A172 (cell line): ENCODE measurements at regions not wholly inside any gene's neighbourhood (a gene's known extent, or its start where the extent isn't known, plus 50 kb on each side); places are given as distances from the start of the nearest gene placed in this dataset.

Experiments used
- DNase-seq: peaks from one replicate; pipeline ENCODE4 v3.0.0-alpha.2; 2015; ENCODE audit warnings: low spot score

- DNase-seq: no peak
Measured at GRCh38 chr12:92089559-92089958, 56.1 kb downstream of the BTG1 start.

DNA sequence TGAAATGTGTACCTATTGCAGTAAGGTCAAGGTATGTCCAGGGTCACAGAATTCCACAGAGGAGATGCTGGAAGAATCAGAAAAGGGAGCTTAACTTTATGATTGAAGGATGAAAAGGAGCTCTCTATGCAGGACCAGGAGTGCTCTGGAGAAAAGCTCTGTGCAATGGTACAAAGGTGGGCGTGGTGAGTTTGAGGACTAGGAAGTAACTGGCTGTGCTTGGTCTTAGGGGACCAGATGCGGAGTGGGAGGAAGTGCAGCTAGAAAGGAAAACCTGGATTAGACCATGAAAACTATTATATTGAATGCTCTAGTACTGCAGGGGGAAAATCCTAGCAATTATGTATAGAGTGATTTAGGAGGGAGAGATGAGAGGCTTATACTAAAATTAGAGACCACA is 56.8 kb downstream of the BTG1 start:
- DNase-seq: no peak

GRCh38 chr12:92085736-92086040 is 60.0 kb downstream of the BTG1 start:
- no peak for DNase-seq

GRCh38 chr12:92085040-92085735 is 60.5 kb downstream of the BTG1 start:
- DNase-seq: no peak

DNA sequence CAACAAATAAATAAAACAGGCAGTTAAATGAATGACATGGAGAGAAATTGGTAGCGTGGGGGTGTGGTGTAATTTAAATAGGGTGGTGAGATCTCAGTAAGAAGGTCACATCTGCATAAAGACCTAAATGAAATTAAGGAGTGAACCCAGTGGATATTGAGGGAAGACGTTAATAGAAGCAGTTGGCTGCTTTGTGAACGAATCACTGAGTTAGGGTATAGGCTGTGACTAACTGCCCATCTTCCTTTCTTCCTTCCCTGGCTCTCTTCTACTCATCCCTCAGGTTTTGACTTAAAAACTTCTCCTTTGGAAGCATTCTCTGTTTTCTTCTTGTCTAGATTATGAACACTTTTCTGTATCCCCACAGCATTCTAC is 64.7 kb downstream of the BTG1 start:
- peak; percentile 10 for DNase-seq

DNA sequence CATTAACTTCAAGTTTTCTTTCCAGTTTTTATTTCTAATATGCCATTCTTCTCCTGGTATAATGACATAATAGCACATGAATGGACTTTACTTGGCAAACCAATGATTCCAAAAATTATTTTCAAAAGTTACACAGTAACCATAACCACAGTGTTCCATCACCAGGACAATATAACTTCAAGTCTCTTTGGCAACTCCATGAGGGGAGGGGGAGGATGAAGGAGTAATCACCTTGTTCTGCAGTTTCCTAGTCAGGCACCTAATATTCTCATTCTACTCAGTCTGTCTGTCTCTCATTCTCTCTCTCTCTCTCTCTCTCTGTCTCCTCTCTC is 66.6 kb downstream of the BTG1 start:
- no peak for DNase-seq

- peak; percentile 71 for DNase-seq
Measured at GRCh38 chr12:92078167-92079053, 67.2 kb downstream of the BTG1 start.

GRCh38 chr12:92077530-92077929 is 68.1 kb downstream of the BTG1 start:
- no peak for DNase-seq

- no peak for DNase-seq
Measured at GRCh38 chr12:92076101-92076500, 69.5 kb downstream of the BTG1 start.

DNA sequence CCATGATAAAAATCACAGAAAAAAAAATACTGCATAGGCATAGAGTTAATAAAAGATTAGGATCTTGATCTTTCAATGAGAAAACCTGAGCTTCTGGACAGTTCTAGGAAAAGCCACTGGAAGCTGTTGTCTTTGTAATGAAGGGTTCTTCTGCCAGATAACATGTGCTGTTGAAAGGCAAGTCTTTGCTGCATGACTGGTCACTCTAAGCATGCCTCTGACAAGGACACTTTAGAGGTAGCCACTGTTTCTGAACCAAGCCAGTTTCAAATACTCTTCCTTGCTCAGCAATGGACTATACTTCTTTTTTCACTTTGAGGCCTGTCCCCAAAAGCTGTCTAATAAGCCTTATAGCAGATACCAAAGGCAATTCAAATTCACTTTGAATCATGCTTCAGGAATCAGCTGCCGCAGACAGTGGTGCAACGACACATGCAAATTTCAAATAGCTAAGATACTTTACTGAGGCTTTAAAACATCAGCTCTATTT is 70.2 kb downstream of the BTG1 start:
- no peak for DNase-seq

DNA sequence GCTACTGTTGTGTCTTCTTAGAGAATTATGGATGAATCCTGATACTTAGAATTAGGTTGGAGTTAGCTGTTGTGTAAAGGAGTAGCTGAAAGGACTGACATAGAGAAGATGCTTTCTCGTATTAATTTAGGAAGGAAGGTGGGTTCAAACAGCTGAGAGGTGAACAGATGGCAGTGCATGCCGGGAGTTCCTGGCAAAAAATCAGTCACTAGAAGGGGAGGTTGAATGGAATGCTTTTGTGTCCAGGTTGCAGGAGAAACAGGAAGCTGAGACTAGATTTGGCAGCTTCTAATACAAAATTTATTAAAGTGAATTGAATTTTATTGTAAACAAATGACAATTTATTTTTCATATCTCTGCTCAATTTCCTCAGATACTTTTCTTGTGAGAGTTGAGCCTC is 70.8 kb downstream of the BTG1 start:
- no peak for DNase-seq

DNA sequence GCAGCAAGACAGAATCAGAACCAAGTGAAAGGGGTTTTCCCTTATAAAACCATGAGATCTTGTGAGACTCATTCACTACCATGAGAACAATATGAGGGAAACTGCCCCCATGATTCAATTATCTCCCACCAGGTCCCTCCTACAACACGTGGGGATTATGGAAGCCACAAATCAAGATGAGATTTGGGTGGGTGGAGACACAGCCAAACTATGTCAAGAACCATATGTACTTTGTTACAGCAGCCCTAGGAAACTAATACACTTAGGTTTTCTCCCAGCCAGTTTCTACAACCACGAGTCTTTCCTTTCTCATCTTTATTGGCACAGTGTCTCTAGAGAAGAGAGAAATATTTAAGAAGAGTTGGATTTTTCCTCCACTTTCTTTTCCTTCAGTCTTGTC is 72.6 kb downstream of the BTG1 start:
- no peak for DNase-seq

GRCh38 chr12:92072112-92072511 is 73.5 kb downstream of the BTG1 start:
- DNase-seq: no peak

DNA sequence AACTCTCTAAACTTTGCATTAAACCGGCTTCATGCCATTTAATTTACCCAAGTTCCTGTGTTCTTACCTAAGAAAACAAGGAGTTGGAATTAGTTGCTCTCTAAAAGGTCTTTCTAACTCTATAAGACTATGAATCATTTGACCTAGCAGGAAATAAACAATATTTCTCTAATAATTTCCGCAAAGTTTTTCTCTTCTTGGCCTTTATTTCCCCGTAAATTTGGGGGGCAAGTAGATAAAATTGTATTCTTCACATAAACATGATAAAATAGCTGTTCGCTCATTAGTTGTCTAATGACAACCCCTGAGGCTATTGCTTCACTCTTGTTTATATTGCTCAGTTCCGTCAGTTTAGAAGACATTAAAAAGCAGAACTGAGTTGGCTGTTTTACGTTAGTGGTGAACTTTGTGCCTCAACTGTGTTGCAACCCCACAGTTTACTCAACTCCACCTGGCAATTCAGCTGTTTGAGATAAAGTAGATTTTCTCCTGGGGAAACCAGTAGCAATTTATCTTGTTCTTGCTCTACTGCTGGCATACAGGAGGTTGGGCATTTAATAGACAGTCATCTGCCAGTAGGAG is 74.7 kb downstream of the BTG1 start:
- DNase-seq: no peak

- no peak for DNase-seq
Measured at GRCh38 chr12:92070054-92070863, 75.4 kb downstream of the BTG1 start.

DNA sequence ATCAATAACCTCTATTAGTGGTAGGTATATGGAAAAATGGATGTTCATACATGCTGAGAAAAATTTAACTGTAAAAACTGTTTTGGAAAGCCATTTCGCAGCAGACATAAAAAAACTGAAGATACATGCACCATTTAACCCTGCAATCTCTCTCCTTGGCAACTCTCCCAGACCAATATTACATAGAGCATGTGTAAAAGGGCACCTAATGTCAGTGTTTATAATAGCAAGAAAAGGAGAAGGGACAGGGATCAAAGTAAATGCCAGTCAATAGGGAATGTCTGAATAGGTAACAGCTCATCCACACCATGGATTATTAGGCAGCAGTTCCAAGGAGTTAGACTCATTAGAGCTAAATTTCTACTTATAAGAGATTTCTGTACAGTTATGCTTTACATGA is 77.2 kb downstream of the BTG1 start:
- DNase-seq: no peak

GRCh38 chr12:92065639-92066038 is 80.0 kb downstream of the BTG1 start:
- DNase-seq: no peak

- peak; percentile 7 for DNase-seq
Measured at GRCh38 chr12:92065018-92065499, 80.6 kb downstream of the BTG1 start.

GRCh38 chr12:92064422-92064821 is 81.2 kb downstream of the BTG1 start:
- no peak for DNase-seq

GRCh38 chr12:92063641-92064040 is 82.0 kb downstream of the BTG1 start:
- no peak for DNase-seq

DNA sequence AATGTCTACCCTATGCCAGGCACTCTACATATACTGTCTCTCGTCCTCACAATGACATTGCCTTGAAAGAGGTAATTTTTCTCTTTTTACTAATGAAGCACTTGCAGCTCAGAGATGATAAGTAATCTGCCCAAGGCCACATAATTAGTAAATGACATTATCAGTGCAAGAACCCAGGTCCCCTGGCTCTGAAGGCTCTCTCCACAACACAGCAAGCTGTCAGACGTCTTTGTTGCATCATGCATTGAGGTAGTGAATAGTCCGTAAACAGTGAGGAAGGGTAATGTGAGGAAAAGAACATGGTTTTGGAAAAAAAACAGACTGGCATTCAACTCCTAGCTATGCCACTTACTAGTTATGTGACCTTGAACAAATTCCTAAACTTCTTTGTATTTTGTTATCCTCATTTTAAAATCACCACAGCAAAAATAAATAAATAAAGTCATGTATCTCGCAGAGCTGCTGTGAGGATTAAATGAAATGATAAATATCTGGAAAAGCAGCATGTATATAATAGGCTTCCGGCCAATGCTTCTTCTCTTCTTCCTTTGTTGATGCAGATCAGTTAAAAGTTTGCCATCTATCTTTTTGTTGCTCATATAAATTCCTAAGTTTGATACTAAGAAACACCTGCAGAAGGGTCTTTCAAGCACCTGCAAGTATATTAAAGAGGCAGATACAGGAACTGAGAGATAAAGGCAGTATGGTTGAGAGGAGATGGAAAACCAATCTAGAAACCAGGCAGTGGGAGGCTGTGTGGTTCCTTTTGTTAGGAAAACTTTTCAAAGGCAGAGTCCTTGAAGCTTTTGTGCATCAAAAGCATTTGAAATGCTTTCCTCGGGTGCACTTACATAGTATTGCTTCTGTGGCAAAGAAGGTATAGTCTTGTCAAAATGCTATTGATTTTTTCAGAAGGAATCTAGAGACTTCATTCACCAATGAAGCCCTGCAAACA is 82.8 kb downstream of the BTG1 start:
- no peak for DNase-seq
